H1 (cell line): ENCODE measurements at regions not wholly inside any gene's neighbourhood (a gene's known extent, or its start where the extent isn't known, plus 50 kb on each side); places are given as distances from the start of the nearest gene placed in this dataset.

ENCODE experiments used
- BACH1 ChIP-seq: IDR thresholded peaks from 2 replicates; pipeline ENCODE4 v1.6.1; 2012; ENCODE audit warnings: low read length, improper control_type of control experiment
- RAD21 ChIP-seq, 2 experiments: IDR thresholded peaks in 1 of 2; conservative IDR thresholded peaks in 1 of 2; 2 replicates each; pipeline ENCODE4 v1.6.1; 2011; ENCODE audit warnings: low read depth in 2 of 2, low read length in 2 of 2, improper control_type of control experiment in 1 of 2, inconsistent platforms in 1 of 2, mild to moderate bottlenecking in 1 of 2, moderate library complexity in 1 of 2
- TAF7 ChIP-seq: optimal IDR thresholded peaks from 2 replicates; pipeline ENCODE3; 2011; ENCODE audit warnings: low read depth, mild to moderate bottlenecking, inconsistent platforms, low read length, moderate library complexity, borderline replicate concordance
- TCF12 ChIP-seq: IDR thresholded peaks from 2 replicates; pipeline ENCODE4 v1.6.1; 2011; ENCODE audit warnings: low read depth, mild to moderate bottlenecking, low read length

GRCh38 chr2:100739735-100740432 lies 80.1 kb upstream of the NPAS2 start (continued):
- TF ChIP-seq RAD21 (IDR thresholded peaks at IDR 0.05 in 1 of 2, conservative IDR thresholded peaks at IDR 0.05 in 1 of 2; ENCODE audit: low read depth in 2 of 2, low read length in 2 of 2) (no peak), TAF7 (no peak), TCF12 (no peak), BACH1 (no peak)
